Esophagus muscularis mucosa (tissue), 3 donors: ENCODE measurements at regions not wholly inside any gene's neighbourhood (a gene's known extent, or its start where the extent isn't known, plus 50 kb on each side); places are given as distances from the start of the nearest gene placed in this dataset.
"Not testable (repeated sequence)": the region's sequence is repeated elsewhere in the genome, so short reads cannot be mapped to it uniquely, and the experiment has no call there.

ENCODE experiments used
- POLR2A ChIP-seq: fragments of 450-650 bp; IDR thresholded peaks from one replicate; pipeline ENCODE4 v1.6.1; 2017; ENCODE audit warnings: antibody characterized with exemption, moderate library complexity, mild to moderate bottlenecking, low read depth
- POLR2AphosphoS5 ChIP-seq, 2 donors: sonication (generic); formaldehyde crosslinking; IDR thresholded peaks; one replicate each; pipeline ENCODE4 v1.6.1; 2017; ENCODE audit warnings: antibody characterized with exemption in 2 of 2
- TF ChIP-seq, protein P1 (sequence below), 3 experiments: fragments of 200-600 bp in 2 of 3; fragments of 450-650 bp in 1 of 3; sonication (generic) in 2 of 3; IDR thresholded peaks; one replicate each; pipeline ENCODE4 v1.5.1; 2017 to 2019; ENCODE audit warnings: antibody characterized with exemption in 3 of 3, mild to moderate bottlenecking in 2 of 3, moderate library complexity in 1 of 3

GRCh38 chr1:193378451-193378850 lies 192.0 kb upstream of the B3GALT2 start:
- TF ChIP-seq, protein P1, sequence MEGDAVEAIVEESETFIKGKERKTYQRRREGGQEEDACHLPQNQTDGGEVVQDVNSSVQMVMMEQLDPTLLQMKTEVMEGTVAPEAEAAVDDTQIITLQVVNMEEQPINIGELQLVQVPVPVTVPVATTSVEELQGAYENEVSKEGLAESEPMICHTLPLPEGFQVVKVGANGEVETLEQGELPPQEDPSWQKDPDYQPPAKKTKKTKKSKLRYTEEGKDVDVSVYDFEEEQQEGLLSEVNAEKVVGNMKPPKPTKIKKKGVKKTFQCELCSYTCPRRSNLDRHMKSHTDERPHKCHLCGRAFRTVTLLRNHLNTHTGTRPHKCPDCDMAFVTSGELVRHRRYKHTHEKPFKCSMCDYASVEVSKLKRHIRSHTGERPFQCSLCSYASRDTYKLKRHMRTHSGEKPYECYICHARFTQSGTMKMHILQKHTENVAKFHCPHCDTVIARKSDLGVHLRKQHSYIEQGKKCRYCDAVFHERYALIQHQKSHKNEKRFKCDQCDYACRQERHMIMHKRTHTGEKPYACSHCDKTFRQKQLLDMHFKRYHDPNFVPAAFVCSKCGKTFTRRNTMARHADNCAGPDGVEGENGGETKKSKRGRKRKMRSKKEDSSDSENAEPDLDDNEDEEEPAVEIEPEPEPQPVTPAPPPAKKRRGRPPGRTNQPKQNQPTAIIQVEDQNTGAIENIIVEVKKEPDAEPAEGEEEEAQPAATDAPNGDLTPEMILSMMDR (IDR thresholded peaks at IDR 0.05) = not testable (repeated sequence)
- not testable (repeated sequence) for TF ChIP-seq POLR2A; POLR2AphosphoS5 (IDR thresholded peaks at IDR 0.05)
